ENCODE measurements at regions not wholly inside any gene's neighbourhood (a gene's known extent, or its start where the extent isn't known, plus 50 kb on each side); places are given as distances from the start of the nearest gene placed in this dataset.

DNA sequence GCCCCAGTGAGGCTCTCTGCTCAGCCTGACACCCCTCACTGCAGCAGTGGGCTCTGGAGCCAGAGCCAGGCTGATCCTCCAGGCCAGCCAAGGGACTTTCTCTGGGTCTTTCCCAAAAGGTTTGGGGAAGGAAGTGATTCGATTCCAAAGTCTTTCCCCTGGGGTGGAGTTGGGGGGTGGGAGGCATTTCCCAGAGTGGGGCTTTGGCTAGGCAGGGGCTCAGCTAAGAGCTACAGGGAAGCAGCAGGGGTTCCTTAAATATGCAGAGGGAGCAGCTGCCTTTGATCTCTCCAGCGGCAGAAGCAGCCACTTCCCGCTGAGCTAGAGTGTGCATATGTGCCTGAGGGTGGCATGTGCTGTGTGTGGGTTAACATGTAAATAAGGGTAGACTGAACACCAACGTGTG is 192.9 kb downstream of the INSC start:
- TF ChIP-seq, protein P1, sequence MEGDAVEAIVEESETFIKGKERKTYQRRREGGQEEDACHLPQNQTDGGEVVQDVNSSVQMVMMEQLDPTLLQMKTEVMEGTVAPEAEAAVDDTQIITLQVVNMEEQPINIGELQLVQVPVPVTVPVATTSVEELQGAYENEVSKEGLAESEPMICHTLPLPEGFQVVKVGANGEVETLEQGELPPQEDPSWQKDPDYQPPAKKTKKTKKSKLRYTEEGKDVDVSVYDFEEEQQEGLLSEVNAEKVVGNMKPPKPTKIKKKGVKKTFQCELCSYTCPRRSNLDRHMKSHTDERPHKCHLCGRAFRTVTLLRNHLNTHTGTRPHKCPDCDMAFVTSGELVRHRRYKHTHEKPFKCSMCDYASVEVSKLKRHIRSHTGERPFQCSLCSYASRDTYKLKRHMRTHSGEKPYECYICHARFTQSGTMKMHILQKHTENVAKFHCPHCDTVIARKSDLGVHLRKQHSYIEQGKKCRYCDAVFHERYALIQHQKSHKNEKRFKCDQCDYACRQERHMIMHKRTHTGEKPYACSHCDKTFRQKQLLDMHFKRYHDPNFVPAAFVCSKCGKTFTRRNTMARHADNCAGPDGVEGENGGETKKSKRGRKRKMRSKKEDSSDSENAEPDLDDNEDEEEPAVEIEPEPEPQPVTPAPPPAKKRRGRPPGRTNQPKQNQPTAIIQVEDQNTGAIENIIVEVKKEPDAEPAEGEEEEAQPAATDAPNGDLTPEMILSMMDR (IDR thresholded peaks at IDR 0.05): no peak
- no peak for TF ChIP-seq EP300 (IDR thresholded peaks at IDR 0.05; ENCODE audit: low read depth)
